ENCODE measurements at regions not wholly inside any gene's neighbourhood (a gene's known extent, or its start where the extent isn't known, plus 50 kb on each side); places are given as distances from the start of the nearest gene placed in this dataset.
A peak's percentile ranks its signal among the peaks of the same experiment; 100 is the strongest.

DNA sequence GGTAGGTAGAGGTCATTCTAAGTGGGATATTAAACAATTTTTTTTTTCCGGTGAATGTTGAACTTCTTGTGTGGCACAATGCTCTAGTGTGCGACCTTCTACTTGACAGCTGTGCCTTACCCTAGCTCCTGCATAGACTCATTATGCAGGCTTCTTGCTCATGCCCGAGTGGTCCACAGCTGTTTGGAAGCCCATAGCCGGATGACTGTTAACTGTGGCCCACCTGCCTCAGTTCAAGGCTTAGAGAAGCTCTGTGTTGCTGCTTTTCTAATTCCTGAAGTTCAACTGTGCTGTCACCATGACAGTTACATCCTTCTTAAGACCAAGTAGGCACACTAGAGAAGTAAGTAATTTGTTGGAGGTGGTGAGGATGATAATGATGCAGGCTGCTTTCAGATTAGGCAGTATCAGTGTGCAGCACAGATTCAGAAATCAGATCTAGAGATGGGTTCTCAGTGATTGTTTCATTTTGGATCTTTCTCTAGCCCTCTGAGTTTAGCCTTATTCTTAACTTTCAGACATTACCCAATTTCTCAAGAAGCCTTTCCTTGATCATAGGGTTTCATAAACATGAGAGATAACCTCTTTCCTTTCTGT, 278.4 kb downstream of the PHF14 start:
- no peak overlapping the region for H3K4me3 ChIP-seq (ENCODE audit: low read depth, low read length)
- TF ChIP-seq, protein P1, sequence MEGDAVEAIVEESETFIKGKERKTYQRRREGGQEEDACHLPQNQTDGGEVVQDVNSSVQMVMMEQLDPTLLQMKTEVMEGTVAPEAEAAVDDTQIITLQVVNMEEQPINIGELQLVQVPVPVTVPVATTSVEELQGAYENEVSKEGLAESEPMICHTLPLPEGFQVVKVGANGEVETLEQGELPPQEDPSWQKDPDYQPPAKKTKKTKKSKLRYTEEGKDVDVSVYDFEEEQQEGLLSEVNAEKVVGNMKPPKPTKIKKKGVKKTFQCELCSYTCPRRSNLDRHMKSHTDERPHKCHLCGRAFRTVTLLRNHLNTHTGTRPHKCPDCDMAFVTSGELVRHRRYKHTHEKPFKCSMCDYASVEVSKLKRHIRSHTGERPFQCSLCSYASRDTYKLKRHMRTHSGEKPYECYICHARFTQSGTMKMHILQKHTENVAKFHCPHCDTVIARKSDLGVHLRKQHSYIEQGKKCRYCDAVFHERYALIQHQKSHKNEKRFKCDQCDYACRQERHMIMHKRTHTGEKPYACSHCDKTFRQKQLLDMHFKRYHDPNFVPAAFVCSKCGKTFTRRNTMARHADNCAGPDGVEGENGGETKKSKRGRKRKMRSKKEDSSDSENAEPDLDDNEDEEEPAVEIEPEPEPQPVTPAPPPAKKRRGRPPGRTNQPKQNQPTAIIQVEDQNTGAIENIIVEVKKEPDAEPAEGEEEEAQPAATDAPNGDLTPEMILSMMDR (IDR thresholded peaks at IDR 0.05; ENCODE audit: insufficient read depth, low read length) = no peak
- no peak for DNase-seq (ENCODE audit: low read depth)

DNA sequence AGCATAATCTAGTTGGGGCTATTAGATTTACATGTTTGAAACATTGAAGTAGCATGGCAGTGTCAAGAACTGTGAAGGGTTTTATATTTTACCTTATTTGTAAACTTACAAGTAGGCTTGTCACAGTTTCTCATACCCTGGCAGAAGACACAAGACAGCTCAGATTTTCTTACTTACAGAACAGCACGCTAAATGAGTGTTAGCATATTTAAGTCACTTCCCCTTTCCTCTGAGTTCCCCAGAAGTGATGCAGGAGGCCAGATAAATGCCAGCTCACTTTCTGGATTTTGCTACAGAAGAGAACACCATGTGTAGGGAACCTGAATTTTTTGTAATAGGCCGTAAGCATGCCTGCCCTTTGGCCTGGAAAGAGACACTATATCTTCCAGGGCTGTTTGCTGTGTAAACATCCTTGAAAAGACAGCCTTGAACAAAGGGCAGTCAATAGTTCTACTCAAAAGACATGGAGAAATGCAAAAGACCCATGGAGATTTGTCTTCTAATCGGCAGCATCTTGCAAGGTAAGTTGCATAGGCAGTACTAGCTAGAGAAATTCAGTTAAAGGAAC, 279.1 kb downstream of the PHF14 start:
- DNase-seq (ENCODE audit: low read depth) = peak; percentile 26
- no peak overlapping the region for H3K4me3 ChIP-seq (ENCODE audit: low read depth, low read length)
- TF ChIP-seq, protein P1 (IDR thresholded peaks at IDR 0.05; ENCODE audit: insufficient read depth, low read length) = no peak

DNA sequence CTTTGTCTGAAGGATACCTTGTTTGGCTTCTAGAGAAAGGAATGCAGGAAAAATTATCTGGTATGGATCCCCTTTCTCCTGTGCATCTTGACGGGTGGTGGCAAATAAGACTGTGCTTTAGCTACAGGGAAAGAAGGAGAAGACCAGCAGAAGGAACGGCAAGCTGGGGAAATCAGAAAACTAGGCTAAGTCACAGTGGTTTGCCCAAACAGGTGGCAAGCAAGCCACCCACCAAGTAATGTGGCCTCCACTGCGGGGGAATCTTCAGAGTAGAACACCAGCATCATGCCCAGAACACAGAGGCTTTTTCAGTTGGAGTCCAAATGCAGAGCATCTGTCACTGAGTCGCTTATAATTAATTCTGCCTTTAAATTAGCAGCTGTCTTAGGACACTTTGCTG, 282.8 kb downstream of the PHF14 start:
- no peak for DNase-seq (ENCODE audit: low read depth)
- no peak overlapping the region for H3K4me3 ChIP-seq (ENCODE audit: low read depth, low read length)
- TF ChIP-seq, protein P1 (IDR thresholded peaks at IDR 0.05; ENCODE audit: insufficient read depth, low read length) = no peak

DNA sequence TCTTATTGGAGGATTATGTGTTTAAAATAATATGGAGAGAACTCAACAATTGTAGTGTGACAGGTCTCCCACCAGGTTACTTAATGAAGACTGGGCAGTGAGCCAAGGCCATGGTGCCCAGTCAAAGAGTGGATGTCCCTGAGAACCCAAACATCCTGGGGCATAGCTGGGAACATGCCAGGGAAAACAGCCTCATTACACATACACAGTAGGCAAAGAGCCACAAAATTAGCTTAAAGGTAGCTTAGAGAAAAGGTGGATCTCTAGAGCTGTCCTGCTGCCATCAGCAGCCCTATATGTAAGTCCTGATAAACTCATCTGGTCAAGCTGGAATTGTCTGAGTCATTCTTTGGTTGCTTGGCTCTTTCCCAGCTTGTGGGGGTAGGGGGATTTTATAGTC, 287.8 kb downstream of the PHF14 start:
- TF ChIP-seq, protein P1 (IDR thresholded peaks at IDR 0.05; ENCODE audit: insufficient read depth, low read length) = no peak
- DNase-seq (ENCODE audit: low read depth) = no peak
- H3K4me3 ChIP-seq (ENCODE audit: low read depth, low read length) = no peak overlapping the region

DNA sequence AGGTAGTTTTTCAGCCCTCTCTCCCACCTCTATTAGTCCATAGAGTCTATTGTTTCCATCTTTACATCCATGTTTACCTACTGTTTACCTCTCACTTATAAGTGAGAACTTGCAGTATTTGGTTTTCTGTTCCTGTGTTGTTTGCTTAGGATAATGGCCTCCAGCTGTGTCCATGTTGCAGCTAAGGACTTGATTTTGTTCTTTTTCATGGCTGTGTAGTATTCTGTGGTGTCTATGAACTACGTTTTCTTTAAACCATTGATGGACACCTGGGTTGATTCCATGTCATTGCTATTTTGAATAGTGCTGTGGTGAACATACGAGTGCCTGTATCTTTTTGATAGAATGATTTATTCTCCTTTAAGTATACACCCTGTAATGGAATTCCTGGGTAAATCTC, 292.4 kb downstream of the PHF14 start:
- no peak for DNase-seq (ENCODE audit: low read depth)
- H3K4me3 ChIP-seq (ENCODE audit: low read depth, low read length) = no peak overlapping the region
- TF ChIP-seq, protein P1 (IDR thresholded peaks at IDR 0.05; ENCODE audit: insufficient read depth, low read length) = no peak

DNA sequence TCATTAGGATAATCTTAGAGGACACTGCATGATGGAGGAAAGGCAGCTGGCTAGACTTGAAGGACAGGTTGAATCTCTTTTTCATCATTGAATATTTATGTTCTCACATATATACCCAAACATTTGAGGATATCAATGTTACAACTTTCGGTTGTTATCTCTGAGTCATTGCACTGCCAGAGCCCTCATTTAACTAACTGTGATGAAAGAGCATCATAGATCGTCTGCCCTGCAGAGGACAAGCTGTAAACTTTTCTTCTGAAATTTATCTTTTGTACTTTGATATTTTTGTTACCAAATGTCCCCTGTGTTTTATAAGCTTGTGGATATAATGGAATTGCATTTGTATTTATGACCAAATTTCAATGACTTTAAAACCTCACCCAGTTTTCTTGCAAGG, 298.7 kb downstream of the PHF14 start:
- no peak for DNase-seq (ENCODE audit: low read depth)
- TF ChIP-seq, protein P1 (IDR thresholded peaks at IDR 0.05; ENCODE audit: insufficient read depth, low read length) = no peak
- no peak overlapping the region for H3K4me3 ChIP-seq (ENCODE audit: low read depth, low read length)

DNA sequence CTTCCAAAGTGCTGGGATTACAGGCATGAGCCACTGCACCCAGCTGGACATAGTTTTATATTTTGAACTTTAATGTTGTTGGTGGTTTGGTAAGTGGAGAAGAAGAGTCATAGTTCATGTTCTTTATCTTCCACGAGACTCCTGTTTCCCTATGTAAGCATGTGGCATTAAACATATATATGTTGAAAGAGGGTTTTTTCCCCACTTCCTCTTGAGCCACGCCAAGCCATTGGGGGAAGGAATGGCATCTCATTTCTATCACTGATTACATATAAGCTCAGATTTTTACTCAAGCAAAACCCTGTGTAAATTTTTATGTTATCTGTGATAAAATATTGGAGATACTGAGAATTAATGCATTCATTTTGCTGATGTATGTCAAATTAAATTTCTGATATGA, 300.4 kb downstream of the PHF14 start:
- H3K4me3 ChIP-seq (ENCODE audit: low read depth, low read length) = no peak overlapping the region
- DNase-seq (ENCODE audit: low read depth) = no peak
- TF ChIP-seq, protein P1 (IDR thresholded peaks at IDR 0.05; ENCODE audit: insufficient read depth, low read length) = no peak

All from fibroblast of the aortic adventitia (primary cell).